Cardiac fibroblast (primary cell): ENCODE measurements at regions not wholly inside any gene's neighbourhood (a gene's known extent, or its start where the extent isn't known, plus 50 kb on each side); places are given as distances from the start of the nearest gene placed in this dataset.
A peak's percentile ranks its signal among the peaks of the same experiment; 100 is the strongest.

Experiments used
- DNase-seq, 2 donors: peaks; one replicate each; pipeline versions ENCODE4 v3.0.0 to v3.0.0-alpha.2; 2010; ENCODE audit warnings: low read depth in 2 of 2
- H3K4me3 ChIP-seq, 2 donors: replicated peaks in 1 of 2; 1 replicate in 1 of 2; 2 replicates in 1 of 2; pipeline ENCODE4 v1.5.1; 2011; ENCODE audit warnings: low read depth in 2 of 2, low read length in 2 of 2, mild to moderate bottlenecking in 2 of 2, moderate library complexity in 1 of 2
- TF ChIP-seq, protein P1 (sequence below): IDR thresholded peaks from one replicate; pipeline ENCODE4 v1.5.1; 2011; ENCODE audit warnings: low read depth, mild to moderate bottlenecking, low read length, inconsistent platforms

- DNase-seq = no peak
- no peak overlapping the region for H3K4me3 ChIP-seq
- TF ChIP-seq, protein P1, sequence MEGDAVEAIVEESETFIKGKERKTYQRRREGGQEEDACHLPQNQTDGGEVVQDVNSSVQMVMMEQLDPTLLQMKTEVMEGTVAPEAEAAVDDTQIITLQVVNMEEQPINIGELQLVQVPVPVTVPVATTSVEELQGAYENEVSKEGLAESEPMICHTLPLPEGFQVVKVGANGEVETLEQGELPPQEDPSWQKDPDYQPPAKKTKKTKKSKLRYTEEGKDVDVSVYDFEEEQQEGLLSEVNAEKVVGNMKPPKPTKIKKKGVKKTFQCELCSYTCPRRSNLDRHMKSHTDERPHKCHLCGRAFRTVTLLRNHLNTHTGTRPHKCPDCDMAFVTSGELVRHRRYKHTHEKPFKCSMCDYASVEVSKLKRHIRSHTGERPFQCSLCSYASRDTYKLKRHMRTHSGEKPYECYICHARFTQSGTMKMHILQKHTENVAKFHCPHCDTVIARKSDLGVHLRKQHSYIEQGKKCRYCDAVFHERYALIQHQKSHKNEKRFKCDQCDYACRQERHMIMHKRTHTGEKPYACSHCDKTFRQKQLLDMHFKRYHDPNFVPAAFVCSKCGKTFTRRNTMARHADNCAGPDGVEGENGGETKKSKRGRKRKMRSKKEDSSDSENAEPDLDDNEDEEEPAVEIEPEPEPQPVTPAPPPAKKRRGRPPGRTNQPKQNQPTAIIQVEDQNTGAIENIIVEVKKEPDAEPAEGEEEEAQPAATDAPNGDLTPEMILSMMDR = no peak
Measured at GRCh38 chr22:47309476-47309875, 547.0 kb downstream of the TBC1D22A start.

- TF ChIP-seq, protein P1 = no peak
- no peak overlapping the region for H3K4me3 ChIP-seq
- DNase-seq = no peak
Measured at GRCh38 chr22:47308886-47309285, 546.4 kb downstream of the TBC1D22A start.

DNA sequence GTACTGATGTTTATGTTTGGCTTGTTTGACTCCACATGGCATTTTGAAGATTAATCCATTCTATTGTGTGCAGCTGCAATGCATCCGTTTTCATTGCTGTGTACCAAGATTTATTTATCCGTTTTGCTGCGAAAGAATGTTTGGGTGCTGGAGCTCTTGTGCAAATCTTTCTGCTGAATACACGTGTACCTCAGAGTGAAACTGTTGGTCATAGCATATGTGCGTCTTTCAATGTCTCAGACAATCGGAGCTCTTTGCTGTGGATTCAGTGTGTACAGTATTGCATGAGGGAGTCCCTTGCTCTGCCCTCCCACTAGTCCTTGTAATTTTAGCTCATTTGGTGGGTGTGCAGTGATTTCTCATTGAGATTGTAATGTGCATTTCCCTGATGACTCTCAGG lies 545.4 kb downstream of the TBC1D22A start:
- H3K4me3 ChIP-seq = no peak overlapping the region
- TF ChIP-seq, protein P1 = no peak
- DNase-seq = no peak

DNA sequence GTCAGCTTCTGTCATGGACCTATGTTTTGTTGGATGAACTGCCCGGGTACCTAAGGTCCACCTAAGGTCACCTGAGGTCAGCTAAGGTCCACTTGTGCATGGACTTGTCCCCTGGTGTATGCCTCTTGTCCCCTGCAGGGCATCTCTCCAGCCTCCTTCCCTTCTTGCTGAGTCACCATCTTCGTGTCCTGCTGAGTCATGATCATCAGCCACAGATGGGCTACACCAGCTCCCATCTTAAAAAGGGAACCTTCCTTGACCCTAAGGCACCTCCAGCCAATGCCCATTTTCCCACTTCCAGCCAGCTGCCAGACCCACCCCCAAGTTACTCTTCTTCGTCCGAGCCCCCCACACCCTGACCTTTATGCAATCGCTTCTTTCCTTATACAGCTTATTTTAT lies 544.9 kb downstream of the TBC1D22A start:
- TF ChIP-seq, protein P1 = no peak
- peak in 1 of 2 donors; percentile 21 for DNase-seq
- no peak overlapping the region for H3K4me3 ChIP-seq

DNA sequence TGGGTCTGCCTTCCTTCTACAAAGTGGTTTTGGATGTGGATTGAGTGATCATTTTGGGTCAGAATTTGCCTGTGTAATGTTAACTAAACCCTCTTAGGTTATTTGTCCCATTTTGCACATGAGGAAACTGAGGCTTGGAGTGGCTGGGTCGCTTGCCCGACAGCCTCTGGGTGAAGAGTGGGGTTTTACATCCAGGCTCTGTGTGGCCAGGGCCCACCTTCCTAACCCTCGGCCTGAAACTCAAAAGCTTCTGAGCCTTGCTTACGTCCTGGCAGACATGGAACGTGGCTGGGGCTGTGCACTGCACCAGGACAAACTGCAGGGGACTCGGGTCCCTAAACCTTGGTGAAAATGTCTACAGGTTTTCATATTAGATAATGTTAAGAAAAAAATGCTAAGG lies 542.4 kb downstream of the TBC1D22A start:
- no peak overlapping the region for H3K4me3 ChIP-seq
- TF ChIP-seq, protein P1 = no peak
- DNase-seq = no peak

GRCh38 chr22:47304191-47304831 lies 541.9 kb downstream of the TBC1D22A start:
- TF ChIP-seq, protein P1 = no peak
- no peak overlapping the region for H3K4me3 ChIP-seq
- DNase-seq = no peak
